Hepatocyte (in vitro differentiated cells): ENCODE measurements at regions not wholly inside any gene's neighbourhood (a gene's known extent, or its start where the extent isn't known, plus 50 kb on each side); places are given as distances from the start of the nearest gene placed in this dataset.
A peak's percentile ranks its signal among the peaks of the same experiment; 100 is the strongest.

Experiments
- DNase-seq: peaks from one replicate; pipeline ENCODE4 v3.0.0-alpha.2; 2016; ENCODE audit warnings: low spot score
- H2AFZ ChIP-seq: fragments of 200-600 bp; sonication (generic); 2 replicates; pipeline ENCODE4 v1.6.0; 2016; ENCODE audit warnings: antibody characterized with exemption, mild to moderate bottlenecking
- H3K27ac ChIP-seq: fragments of 200-600 bp; sonication (generic); 2 replicates; pipeline ENCODE4 v1.5.1; 2016; ENCODE audit warnings: mild to moderate bottlenecking
- H3K27me3 ChIP-seq: fragments of 200-600 bp; sonication (generic); 2 replicates; pipeline ENCODE4 v1.6.1; 2016
- H3K36me3 ChIP-seq: fragments of 200-600 bp; sonication (generic); replicated peaks from 2 replicates; pipeline ENCODE4 v1.5.1; 2016; ENCODE audit warnings: low read depth; ENCODE audit not compliant: insufficient read depth
- H3K4me1 ChIP-seq: fragments of 200-600 bp; sonication (generic); 2 replicates; pipeline ENCODE4 v1.5.1; 2016; ENCODE audit warnings: mild to moderate bottlenecking, moderate library complexity; ENCODE audit not compliant: insufficient read depth
- H3K4me2 ChIP-seq: fragments of 200-600 bp; sonication (generic); 2 replicates; pipeline ENCODE4 v1.6.0; 2016
- H3K4me3 ChIP-seq: fragments of 200-600 bp; sonication (generic); 2 replicates; pipeline ENCODE4 v1.5.1; 2016; ENCODE audit warnings: mild to moderate bottlenecking
- H3K79me2 ChIP-seq: fragments of 200-600 bp; sonication (generic); 2 replicates; pipeline ENCODE4 v1.6.0; 2017; ENCODE audit warnings: mild to moderate bottlenecking
- H3K9me2 ChIP-seq: fragments of 200-600 bp; sonication (generic); replicated peaks from 2 replicates; pipeline ENCODE4 v1.6.0; 2017; ENCODE audit warnings: mild to moderate bottlenecking; ENCODE audit not compliant: insufficient read depth
- H3K9me3 ChIP-seq: fragments of 200-600 bp; sonication (generic); 2 replicates; pipeline ENCODE4 v1.5.1; 2016; ENCODE audit warnings: low read depth, mild to moderate bottlenecking
- H4K20me1 ChIP-seq: fragments of 200-600 bp; sonication (generic); 2 replicates; pipeline ENCODE4 v1.6.0; 2016; ENCODE audit warnings: mild to moderate bottlenecking; ENCODE audit not compliant: insufficient read depth, poor library complexity, severe bottlenecking
- EZH2 ChIP-seq: fragments of 200-600 bp; sonication (generic); IDR thresholded peaks from 2 replicates; pipeline ENCODE4 v1.6.1; 2016; ENCODE audit warnings: antibody characterized with exemption, mild to moderate bottlenecking, borderline replicate concordance
- EZH2phosphoT487 ChIP-seq: fragments of 200-600 bp; sonication (generic); IDR thresholded peaks from one replicate; pipeline ENCODE4 v1.6.1; 2018; ENCODE audit warnings: antibody characterized with exemption, mild to moderate bottlenecking, low read depth, moderate library complexity; ENCODE audit not compliant: unreplicated experiment, severe bottlenecking
- WGBS: methylation state at CpG from one replicate; pipeline ENCODE4 v1.1.6; 2016; ENCODE audit warnings: low lambda C conversion rate; ENCODE audit errors: missing lambda C conversion rate; 5-methylcytosine and 5-hydroxymethylcytosine counted together
- TF ChIP-seq, protein P1 (sequence below): fragments of 200-600 bp; sonication (generic); IDR thresholded peaks from 2 replicates; pipeline ENCODE4 v1.5.1; 2016; ENCODE audit warnings: antibody characterized with exemption, mild to moderate bottlenecking; ENCODE audit not compliant: poor library complexity

GRCh38 chrX:40298069-40298468, 200.3 kb upstream of the BCOR start:
- no peak overlapping the region for H3K4me3 ChIP-seq
- no peaks in the 10 kb centered on the region for H3K9me2 ChIP-seq
- DNase-seq, result peak; percentile 32
- H3K27ac ChIP-seq, result peak overlapping the region; percentile 86
- H3K4me1 ChIP-seq, result peaks cover 37% of the 10 kb centered on the region
- H4K20me1 ChIP-seq, result no peaks in the 10 kb centered on the region
- H3K4me2 ChIP-seq, result peak overlapping the region; percentile 68
- H3K79me2 ChIP-seq, result no peaks in the 10 kb centered on the region
- no peaks in the 10 kb centered on the region for H3K36me3 ChIP-seq
- H2AFZ ChIP-seq, result no peak overlapping the region
- WGBS, result 21% methylated on average over 7 of the region's 7 CpGs
- TF ChIP-seq EZH2 (no peak), EZH2phosphoT487 (no peak)
- TF ChIP-seq, protein P1, sequence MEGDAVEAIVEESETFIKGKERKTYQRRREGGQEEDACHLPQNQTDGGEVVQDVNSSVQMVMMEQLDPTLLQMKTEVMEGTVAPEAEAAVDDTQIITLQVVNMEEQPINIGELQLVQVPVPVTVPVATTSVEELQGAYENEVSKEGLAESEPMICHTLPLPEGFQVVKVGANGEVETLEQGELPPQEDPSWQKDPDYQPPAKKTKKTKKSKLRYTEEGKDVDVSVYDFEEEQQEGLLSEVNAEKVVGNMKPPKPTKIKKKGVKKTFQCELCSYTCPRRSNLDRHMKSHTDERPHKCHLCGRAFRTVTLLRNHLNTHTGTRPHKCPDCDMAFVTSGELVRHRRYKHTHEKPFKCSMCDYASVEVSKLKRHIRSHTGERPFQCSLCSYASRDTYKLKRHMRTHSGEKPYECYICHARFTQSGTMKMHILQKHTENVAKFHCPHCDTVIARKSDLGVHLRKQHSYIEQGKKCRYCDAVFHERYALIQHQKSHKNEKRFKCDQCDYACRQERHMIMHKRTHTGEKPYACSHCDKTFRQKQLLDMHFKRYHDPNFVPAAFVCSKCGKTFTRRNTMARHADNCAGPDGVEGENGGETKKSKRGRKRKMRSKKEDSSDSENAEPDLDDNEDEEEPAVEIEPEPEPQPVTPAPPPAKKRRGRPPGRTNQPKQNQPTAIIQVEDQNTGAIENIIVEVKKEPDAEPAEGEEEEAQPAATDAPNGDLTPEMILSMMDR, result no peak
- no peaks in the 10 kb centered on the region for H3K27me3 ChIP-seq
- H3K9me3 ChIP-seq, result no peaks in the 10 kb centered on the region

DNA sequence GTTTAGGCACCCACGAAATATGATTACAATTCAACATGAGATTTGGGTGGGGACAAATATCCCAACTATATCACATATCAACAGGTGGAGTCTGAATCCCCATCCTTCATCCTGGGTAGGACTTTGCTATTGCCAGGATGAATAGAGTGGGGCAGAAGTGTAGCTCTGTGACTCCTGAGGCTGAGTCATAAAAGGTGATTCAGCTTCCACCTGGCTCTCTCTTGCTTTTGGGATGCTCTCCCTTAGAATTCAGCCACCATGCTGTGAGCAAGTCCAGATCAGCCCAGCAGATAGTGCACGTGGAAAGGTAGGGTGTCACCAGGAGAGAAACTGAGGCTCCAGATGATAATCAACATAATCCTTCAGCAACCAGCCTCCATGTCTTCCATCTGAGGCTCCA, 193.8 kb upstream of the BCOR start:
- Histone ChIP-seq H4K20me1 (no peaks in the 10 kb centered on the region), H3K4me1 (no peaks in the 10 kb centered on the region), H3K4me3 (no peak overlapping the region), H3K27me3 (no peaks in the 10 kb centered on the region), H2AFZ (no peak overlapping the region), H3K27ac (no peak overlapping the region), H3K4me2 (no peak overlapping the region), H3K79me2 (no peaks in the 10 kb centered on the region), H3K36me3 (no peaks in the 10 kb centered on the region), H3K9me2 (no peaks in the 10 kb centered on the region), H3K9me3 (no peaks in the 10 kb centered on the region)
- 78% methylated on average over 2 of the region's 2 CpGs for WGBS
- no peak for TF ChIP-seq EZH2
- TF ChIP-seq, protein P1, result no peak
- TF ChIP-seq EZH2phosphoT487, result no peak
- DNase-seq, result no peak

- no peak for DNase-seq
- WGBS, result 82% methylated on average over 7 of the region's 7 CpGs
- H4K20me1 ChIP-seq, result no peaks in the 10 kb centered on the region
- no peaks in the 10 kb centered on the region for H3K79me2 ChIP-seq
- no peaks in the 10 kb centered on the region for H3K4me1 ChIP-seq
- no peaks in the 10 kb centered on the region for H3K9me2 ChIP-seq
- H3K27me3 ChIP-seq, result no peaks in the 10 kb centered on the region
- H3K9me3 ChIP-seq, result no peaks in the 10 kb centered on the region
- no peak overlapping the region for H3K27ac ChIP-seq
- H3K4me2 ChIP-seq, result no peak overlapping the region
- no peaks in the 10 kb centered on the region for H3K36me3 ChIP-seq
- H3K4me3 ChIP-seq, result no peak overlapping the region
- no peak overlapping the region for H2AFZ ChIP-seq
- TF ChIP-seq EZH2 (no peak), EZH2phosphoT487 (no peak)
- TF ChIP-seq, protein P1, result no peak
These were observed 192.8 kb upstream of the BCOR start for GRCh38 chrX:40290517-40290916.

- Histone ChIP-seq H3K4me1 (no peaks in the 10 kb centered on the region), H3K9me3 (no peaks in the 10 kb centered on the region), H3K79me2 (no peaks in the 10 kb centered on the region), H3K27me3 (no peaks in the 10 kb centered on the region), H4K20me1 (no peaks in the 10 kb centered on the region), H3K27ac (no peak overlapping the region), H3K4me2 (no peak overlapping the region), H2AFZ (no peak overlapping the region), H3K9me2 (no peaks in the 10 kb centered on the region), H3K36me3 (no peaks in the 10 kb centered on the region), H3K4me3 (no peak overlapping the region)
- DNase-seq, result no peak
- WGBS, result 90% methylated on average over 2 of the region's 2 CpGs
- TF ChIP-seq EZH2, result no peak
- TF ChIP-seq EZH2phosphoT487, result no peak
- TF ChIP-seq, protein P1, result no peak
These were observed 188.1 kb upstream of the BCOR start for GRCh38 chrX:40285876-40286275.
